ENCODE measurements at regions not wholly inside any gene's neighbourhood (a gene's known extent, or its start where the extent isn't known, plus 50 kb on each side); places are given as distances from the start of the nearest gene placed in this dataset.

DNA sequence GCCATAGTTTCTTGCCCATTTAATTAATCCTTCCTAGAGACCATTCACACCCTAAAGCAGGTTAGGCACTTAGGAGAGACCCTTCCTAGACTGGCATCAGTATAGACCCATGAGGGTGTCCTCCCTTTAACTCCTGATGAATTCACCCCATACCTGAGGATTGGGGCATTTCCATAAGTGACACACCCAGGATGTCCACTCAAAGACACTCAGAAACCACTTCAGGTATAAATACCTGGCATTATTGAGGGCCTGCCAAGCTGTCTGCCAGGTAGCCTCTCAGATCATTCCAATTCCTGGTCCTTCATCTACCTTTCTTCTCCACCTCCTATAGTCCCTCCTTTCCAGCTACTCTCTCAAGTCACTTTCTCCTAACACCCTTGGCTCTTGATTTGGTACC, 57.5 kb upstream of the SLC14A2 start:
- DNase-seq (ENCODE audit: low read depth), result no peak
- TF ChIP-seq, protein P1, sequence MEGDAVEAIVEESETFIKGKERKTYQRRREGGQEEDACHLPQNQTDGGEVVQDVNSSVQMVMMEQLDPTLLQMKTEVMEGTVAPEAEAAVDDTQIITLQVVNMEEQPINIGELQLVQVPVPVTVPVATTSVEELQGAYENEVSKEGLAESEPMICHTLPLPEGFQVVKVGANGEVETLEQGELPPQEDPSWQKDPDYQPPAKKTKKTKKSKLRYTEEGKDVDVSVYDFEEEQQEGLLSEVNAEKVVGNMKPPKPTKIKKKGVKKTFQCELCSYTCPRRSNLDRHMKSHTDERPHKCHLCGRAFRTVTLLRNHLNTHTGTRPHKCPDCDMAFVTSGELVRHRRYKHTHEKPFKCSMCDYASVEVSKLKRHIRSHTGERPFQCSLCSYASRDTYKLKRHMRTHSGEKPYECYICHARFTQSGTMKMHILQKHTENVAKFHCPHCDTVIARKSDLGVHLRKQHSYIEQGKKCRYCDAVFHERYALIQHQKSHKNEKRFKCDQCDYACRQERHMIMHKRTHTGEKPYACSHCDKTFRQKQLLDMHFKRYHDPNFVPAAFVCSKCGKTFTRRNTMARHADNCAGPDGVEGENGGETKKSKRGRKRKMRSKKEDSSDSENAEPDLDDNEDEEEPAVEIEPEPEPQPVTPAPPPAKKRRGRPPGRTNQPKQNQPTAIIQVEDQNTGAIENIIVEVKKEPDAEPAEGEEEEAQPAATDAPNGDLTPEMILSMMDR (conservative IDR thresholded peaks at IDR 0.05; ENCODE audit: control insufficient read depth, insufficient read depth, low read depth, low read length), result no peak
- no peak overlapping the region for H3K4me3 ChIP-seq (ENCODE audit: control insufficient read depth, low read depth, low read length)

DNA sequence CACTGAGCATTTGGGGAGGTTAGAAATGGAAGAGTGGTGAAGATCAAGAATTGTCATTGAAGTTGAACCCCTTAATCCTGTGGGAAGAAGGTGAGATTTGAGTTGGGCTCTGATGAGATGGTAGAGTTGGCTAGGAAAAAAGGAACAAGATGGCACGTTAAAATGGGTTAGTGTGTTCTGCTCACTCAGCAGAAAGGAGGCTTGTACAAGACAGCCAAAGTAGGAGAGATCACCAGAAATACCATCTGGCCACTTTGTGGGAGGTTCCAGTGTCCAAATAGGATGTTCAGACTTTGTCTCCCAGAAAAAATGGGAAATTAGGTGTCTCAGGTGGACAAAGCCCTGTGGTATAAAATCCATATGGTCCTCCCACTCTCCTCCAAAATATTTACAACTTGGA, 56.0 kb upstream of the SLC14A2 start:
- TF ChIP-seq, protein P1 (conservative IDR thresholded peaks at IDR 0.05; ENCODE audit: control insufficient read depth, insufficient read depth, low read depth, low read length), result no peak
- no peak overlapping the region for H3K4me3 ChIP-seq (ENCODE audit: control insufficient read depth, low read depth, low read length)
- no peak for DNase-seq (ENCODE audit: low read depth)

DNA sequence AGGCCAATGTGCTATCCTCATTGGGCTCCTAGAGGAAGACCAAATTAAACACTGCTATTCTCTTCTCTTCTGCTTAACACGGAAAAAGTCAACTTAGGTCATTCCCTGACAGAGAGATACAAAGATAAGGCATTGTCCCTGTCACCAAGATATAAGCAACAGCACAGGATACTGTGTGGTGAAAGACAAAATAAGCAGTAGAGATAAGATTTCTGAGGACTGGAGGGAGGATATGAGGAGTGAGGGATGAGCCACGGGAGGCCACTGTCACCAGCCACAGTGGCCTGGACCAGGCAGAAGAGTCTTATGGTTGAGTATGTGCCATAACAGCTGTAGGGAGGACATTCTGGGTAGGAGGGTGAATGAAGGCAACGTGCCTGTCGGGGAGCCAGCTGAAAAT, 54.4 kb upstream of the SLC14A2 start:
- TF ChIP-seq, protein P1 (conservative IDR thresholded peaks at IDR 0.05; ENCODE audit: control insufficient read depth, insufficient read depth, low read depth, low read length), result no peak
- DNase-seq (ENCODE audit: low read depth), result no peak
- no peak overlapping the region for H3K4me3 ChIP-seq (ENCODE audit: control insufficient read depth, low read depth, low read length)

DNA sequence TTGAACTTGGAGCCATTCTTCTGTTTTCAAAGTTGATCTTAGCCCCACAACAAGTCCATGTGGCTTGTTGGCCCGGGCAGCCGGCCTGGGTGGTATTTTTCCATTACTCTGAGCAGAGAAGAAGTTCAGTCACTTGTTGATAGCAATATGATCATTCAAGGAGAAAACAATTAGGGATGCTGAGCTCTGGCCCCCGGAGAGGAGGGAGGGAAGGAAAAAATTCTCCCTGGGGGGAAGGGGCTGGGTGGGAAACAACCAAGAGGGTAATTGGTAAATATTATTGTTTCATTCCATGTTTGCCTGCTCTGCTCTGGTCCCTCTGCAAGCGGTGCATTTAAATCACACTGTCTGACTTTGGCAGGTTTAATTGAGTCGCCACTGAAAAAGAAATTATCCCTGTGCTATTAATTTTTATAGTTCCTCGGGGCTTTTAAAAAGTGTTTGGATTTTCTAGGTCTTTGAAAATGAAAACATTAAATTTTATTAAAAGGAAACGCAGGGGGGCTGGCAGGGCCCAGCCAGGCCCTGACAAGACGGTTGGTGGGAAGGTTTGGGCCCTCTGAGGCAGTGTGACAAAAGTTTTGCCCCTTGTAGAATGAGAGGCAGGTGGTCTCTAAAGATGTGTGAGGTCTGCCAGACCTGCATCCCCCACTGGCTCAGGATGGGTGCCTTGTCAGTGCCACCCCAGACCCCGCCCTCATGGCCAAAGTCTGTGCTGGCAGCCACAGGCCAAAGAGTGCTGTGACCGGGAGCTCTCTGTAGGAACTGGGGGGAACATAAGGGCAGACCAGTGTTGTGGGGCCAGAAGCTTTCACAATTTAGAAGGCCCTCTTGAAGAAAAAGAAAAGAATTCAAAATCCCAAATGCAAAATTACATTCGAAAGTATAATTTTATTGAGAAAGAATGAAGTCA, 52.5 kb upstream of the SLC14A2 start:
- H3K4me3 ChIP-seq (ENCODE audit: control insufficient read depth, low read depth, low read length), result no peak overlapping the region
- no peak for DNase-seq (ENCODE audit: low read depth)
- TF ChIP-seq, protein P1 (conservative IDR thresholded peaks at IDR 0.05; ENCODE audit: control insufficient read depth, insufficient read depth, low read depth, low read length), result no peak

DNA sequence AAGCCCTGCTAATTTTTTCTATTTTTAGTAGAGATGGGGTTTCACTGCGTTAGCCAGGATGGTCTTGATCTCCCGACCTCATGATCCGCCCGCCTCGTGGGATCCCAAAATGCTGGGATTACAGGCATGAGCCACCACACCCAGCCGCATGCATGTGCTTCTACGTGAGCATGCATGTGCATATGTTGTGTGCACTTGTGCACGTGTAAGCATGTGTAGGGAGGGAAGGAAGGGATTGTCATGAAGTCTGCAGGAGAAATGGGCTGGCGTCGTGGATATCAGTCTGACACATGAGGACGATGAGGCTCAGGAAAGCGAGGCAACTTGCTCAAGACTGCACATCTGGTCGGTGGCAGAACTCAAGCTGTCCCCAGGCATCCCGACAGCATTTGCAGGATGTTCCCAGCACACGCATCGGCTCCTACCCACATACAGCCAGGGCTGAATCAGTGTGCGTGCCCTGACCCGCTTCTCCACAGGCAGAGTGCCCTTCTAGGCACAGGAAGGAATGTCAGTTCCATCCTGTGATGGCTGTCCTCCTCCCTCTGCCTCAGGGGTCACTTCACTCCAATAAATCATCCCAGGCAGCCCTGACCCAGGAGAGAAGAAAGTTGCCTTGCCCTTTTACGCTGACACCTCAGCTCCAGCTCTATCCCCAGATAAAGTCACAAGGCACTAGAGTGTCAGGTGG, 49.9 kb upstream of the SLC14A2 start:
- TF ChIP-seq, protein P1 (conservative IDR thresholded peaks at IDR 0.05; ENCODE audit: control insufficient read depth, insufficient read depth, low read depth, low read length), result no peak
- H3K4me3 ChIP-seq (ENCODE audit: control insufficient read depth, low read depth, low read length), result no peak overlapping the region
- no peak for DNase-seq (ENCODE audit: low read depth)
